HG03039 (cell line): ENCODE measurements at regions not wholly inside any gene's neighbourhood (a gene's known extent, or its start where the extent isn't known, plus 50 kb on each side); places are given as distances from the start of the nearest gene placed in this dataset.

ENCODE experiments used
- ATAC-seq: cut with Tn5 transposase; IDR thresholded peaks from one replicate; pipeline ENCODE4 v1.9.1; 2021; ENCODE audit warnings: mild to moderate bottlenecking, moderate library complexity; ENCODE audit not compliant: unreplicated experiment

DNA sequence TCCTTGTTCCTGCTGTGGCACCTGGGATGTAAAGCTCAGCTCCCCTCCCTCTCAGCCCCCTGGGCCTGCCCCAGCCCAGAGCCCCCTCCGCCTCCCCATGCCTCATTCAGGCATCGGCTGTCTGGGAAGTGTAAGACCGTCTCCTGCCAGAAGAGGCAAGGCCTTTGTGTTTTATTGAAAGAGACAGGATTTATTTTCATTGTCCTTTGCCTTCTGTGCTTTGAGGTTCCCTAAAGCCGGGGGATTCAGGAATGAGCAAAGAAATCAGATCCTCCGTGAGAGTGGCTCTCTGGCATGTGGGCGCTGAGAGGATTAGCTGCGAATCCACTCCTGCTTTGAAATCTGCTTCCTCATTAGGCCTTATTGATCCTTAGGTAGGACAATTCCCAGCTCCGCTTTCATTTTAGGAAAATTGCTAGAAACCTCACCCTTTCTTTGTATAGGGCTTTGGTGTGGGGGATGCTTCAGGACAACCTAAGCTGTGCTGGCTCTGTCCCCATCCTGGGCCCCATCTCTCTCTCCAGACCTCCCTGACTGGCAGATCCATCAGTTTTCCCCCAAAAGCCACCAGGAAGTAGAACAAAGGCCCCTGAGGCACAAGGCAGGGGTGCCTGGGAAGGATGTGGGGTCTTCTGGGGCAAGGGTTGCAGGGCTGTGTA lies 211.5 kb upstream of the TNRC6C start:
- ATAC-seq = no peak

DNA sequence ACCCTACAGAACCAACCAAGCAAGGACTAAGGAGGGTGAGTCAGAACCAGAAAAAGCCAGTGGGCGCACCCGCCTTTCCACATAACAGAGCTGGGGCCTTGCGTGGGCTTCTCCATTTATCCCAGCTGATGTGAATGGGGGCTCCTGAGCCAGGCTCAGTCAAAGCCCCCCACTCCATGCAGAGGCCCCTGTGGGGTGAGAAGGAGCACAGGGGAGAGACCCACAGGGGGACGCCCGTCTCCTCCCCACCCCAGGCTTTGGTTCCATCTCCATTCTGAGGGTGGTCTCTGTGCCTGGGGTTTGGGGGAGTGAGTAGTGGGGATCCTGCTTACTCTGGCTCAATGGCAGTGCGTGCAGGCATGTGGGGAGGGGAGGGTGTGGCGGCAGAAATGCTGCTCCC lies 210.1 kb upstream of the TNRC6C start:
- no peak for ATAC-seq

DNA sequence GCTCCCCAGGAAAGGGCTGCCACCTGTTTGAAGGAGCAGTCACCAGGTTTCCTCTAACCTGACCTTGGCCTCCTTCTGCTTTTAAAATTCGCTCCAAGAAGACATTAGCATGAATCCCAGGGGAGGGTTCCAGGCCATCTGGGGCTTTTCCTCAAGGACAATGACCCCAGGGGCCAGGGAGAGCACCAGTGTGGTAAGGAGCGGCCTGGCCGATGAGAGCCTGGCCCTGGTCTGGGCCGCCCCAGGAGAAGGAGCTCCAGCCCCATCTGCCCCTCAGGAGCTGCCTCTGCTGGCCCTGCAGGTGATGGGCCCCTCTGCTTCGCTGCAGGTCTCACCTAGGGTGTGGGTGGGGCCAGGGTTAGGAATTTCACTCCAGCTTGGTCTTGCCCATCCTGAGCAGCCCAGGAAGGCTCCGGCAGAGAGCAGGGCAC lies 209.2 kb upstream of the TNRC6C start:
- ATAC-seq = no peak

DNA sequence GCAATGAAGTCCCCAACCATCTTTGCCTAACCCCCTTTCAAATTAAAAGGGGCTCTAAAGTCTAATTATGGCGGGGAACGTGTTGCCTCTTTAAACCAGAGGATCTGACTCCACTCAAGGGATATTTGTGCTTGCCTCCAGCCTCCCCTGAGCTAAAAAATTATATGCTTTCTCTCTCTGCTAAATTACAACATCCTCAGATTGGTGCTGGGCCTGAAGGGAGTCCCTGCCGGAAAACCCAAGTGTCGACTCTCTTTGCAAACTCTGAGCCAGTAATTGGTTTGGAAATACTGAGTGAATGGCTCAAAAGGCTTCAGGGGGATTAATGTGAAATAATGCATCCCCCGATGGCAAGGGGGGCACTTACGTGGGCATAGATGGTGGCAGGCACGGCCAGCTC lies 208.5 kb upstream of the TNRC6C start:
- ATAC-seq = no peak

DNA sequence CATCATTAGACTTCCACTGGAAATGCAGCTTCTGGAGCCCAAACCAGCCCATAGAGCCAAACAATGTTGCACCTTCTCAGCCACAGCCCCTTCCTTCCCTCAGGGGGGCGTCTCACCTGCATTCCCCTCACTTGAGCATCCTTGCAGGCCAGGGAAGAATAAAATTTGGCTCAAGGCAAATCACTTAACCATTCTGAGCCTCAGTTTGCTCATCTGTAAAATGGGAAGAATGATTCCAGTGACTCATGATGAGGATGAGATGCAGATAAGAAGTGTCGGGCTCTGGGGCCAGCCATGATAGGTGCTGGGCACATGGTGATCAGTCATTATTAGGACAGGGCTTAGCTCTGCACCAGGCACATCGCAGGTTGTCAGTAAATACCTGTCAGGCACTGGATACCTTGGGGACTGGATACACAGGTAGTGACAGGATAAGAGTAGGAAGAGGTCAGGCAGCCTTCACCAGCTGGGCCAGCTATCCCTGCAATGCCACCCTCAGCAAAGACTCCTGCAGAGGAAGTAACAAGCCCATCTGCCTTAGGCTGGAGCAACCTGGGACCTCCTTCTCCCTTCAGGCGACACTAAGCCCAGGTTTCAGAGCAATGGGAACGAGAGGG lies 208.0 kb upstream of the TNRC6C start:
- ATAC-seq = no peak

DNA sequence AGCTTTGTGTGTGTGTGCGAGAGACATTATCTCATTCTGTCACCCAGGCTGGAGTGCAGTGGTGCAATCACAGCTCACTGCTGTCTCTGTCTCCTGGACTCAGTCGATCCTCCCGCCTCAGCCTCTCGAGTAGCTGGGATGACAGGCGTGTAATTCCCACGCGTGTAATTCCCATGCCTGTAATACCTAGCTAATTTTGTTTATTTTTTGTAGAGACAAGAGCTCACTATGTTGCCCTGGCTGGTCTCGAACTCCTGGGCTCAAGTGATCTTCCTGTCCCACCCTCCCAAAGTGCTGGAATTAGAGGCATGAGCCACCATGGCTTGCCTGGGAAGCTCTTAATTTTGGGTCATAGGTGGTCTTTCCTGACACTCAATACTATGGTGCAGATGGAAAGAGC lies 205.3 kb upstream of the TNRC6C start:
- ATAC-seq = no peak

DNA sequence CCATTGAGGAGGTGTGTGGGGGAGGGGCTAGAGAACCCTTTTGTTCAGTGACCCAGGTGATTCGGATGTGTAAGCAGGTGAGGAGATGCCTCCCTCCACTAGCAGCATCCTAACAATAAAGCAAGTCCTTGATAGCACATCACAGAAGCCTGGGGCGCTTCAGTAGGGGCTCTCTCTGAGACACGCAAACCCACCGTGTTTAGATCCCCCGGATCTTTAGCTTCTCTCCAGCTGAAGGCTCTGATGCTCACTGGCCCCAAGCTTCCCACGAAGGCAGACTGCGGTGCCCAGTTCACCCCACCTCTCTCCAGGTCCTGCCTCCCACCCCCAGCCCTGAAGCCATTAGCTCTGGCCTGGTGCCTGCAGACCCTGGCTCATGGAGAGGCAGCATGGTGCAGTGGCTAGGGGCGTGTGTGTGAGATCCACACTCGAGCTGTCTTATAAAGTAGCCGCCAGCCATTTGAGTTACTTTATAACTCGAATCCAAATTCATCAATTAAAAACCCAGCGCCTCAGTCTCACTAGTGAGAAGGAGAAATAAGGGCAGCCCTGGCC lies 204.7 kb upstream of the TNRC6C start:
- ATAC-seq = no peak

DNA sequence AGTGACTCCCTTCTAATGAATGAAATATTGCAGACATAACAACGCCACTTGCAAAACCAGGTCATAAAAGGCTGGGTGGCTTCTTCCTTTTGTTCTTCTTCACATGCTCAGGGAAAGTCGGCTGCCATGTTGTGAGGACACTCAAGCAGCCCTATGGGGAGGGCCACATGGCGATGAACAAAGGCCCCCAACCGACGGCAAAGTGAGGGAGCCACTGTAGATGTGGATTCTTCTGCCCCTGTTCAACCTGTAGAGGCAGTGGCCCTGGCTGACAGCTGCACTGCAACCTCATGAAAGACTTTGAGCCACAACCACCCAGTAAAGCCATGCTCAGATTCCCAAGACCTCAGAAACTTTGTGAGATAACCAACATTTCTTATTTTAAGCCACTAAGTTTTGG lies 203.5 kb upstream of the TNRC6C start:
- ATAC-seq = no peak

DNA sequence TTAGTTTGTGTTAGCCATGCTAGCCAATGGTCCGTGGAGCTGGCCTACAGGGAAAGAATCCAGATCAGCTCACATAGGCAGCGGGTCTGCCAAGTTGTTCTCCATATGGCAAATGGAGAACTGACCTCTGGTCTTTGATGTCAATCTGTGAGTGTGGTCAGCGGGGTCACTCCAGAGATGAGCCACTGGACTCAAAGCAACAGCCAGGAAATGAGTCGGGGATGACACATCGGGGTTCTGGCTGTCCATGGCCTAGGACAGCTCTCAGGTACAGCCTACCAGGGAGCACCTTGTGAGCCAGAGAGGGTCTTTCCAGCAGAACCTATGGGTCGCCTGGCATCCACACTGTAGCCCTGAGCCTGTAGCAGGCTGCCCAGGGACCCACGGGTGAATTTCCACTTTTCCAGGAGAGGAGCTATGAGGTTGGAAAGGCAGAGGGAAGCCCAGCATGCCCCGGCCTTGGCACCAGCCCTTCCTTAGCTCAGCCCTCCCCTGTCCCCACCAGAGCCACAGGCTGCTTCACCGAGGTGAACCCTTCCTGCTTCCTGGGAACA lies 203.0 kb upstream of the TNRC6C start:
- no peak for ATAC-seq

DNA sequence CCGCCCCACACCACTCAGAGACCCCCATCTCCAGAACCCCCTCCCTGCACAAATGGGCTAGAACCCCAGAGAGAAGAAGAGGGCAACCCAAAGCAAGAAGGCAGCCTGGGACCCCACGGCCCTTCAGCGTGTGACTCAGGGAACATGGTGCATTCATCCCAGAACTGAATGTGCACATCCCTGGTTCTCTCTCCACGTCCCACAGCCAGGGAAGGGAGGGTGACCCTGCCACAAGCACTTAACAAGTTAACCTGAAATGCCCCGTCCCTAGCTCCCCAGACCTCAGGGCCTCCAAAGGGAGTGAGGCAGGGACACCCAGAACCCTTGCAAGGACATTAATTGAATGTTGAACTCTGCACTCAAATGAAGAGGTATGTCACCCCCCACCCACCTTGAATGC lies 202.5 kb upstream of the TNRC6C start:
- ATAC-seq = no peak

DNA sequence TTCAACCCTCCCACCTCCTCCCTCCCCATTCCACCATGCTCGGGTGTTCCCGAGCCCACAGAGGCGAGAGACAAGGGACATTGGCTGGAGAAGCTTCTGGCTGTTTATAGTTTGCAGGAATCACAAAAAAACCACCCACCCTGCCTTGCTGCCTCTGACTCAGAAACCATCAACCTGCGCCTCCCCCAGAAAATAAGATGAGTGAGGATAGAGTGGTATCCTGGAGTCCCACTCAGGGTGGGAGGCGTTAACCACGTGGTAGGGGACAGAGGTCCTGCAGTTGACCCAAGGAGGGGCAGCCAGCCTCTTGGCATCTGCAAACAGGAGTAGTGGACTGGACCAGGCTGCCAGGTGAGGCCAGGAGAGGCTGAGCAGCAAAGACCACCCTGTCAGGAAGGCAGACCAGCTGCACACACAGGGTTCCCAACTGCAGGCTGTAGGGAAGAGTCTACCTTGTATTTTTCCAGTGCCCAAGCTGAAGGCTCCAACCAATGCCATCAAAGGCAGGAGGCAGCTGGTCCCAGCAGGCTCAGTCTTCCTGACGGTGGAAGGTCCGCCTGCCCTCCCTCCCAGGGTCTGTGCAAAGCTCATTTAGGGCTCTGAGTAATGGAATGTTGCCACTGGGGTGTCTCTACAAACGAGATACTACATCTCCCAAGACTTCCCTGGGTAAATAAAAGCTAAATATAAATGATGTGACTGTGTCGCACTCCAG lies 201.5 kb upstream of the TNRC6C start:
- ATAC-seq = no peak

DNA sequence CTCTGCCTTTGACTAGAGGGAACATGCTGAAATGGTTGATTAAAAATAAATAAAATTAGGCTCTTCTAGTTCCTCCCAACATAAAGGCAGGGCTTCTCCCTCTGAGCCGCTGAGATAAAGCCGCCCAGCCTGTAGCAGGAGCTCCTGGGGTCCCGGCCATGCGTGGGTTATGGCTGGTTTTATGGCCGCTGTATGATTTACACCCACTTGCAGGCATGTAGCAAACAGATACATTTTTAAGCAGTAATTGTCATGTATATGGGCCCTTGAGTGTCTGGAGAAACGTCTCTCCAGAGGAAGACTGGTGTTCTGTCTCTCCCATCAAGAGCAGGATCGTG lies 201.0 kb upstream of the TNRC6C start:
- no peak for ATAC-seq

DNA sequence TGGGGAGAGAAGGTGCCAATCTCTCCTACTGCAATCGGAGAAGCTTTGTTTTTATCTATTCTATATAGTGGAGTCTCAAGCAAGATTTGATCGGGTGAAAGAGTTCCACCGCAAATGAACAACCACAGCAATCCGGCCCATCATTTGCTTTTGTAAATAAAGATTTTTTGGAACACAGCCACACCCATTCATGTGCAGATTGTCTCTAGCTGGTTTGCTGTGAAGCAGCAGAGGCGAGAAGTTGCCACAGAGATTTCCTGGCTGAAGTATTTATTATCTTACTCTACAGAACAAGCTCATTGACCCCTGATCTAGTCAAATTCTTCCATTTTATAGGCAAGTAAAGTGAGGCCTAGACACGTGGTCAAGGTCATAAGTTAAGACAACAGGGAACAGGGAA lies 195.5 kb upstream of the TNRC6C start:
- no peak for ATAC-seq

DNA sequence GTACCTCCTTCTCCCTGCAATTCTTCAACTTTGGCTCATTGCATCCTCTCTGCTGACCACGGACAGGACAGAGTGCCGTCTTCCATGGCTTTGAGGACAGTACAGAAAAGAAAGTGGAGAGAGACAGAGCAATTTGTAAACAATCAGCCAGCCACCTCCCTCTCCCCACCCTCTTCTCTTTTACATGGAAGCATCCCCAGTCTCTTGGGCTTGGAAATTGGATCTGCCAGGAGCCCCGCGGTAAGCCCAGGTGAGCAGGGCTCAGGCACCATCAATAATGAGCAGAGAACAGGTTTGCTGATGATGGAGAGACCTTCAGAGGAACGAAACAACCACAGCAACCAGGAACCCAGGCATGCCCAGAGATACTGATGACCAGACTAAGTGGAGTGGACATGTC lies 194.9 kb upstream of the TNRC6C start:
- no peak for ATAC-seq

DNA sequence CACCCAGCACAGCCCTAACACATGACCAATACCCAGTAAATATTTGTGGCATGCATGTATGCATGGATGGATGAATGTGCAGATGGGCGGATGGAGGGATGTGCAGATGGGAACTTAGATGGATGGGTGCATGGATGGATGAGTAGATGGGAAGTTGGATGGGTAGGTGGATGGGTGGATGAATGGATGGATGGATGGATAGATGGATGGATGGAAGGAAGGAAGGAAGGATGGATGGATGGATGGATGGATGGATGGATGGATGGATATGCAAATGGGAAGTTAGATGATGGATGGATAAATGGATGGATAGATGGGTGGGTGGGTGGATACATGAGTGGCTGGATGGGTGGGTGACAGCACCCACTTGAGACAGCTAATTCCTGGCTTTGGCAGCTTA lies 193.2 kb upstream of the TNRC6C start:
- no peak for ATAC-seq

DNA sequence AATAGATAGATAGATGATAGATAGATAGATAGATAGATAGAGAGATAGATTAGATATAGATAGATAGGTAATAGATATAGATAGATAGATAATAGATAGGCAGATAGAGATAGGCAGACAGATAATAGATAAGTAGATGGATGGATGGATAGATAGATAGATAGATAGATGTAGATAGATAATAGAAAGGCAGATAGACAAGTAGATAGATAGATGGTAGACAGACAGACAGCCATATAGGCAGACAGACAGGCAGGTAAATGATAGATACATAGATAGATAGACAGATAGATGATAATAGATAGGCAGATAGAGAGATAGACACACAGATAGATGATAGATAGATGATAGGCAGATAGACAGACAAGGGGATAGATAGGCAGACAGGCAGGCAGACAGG lies 191.4 kb upstream of the TNRC6C start:
- ATAC-seq = no peak

DNA sequence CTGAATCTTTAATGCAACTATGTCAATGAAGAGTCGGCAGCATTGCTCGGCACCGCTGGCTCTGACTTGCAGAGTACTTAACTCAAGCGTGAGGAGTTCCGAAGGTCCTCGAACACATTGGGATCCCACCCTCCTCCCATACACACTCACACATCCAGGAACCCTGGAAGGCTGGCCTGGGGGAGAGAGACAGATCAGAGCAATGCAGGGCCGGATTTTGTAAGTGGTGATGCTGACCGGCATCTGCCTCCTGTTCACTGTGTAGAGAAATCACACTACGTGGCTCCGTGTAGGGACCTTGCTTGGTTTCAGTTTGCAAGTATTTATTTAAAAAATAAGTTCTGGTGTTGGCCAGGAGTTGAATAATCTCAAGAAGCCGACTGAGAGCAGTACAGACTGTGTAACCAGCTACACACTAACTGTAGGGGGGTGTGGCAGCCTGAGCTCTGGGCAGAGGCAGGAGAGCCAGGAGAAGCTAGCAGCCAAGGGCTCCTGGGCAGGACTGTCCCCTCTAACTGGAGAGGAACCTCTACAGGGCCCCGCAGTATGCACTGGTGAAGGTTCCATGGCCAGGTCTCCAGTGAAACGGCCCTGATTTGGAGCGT lies 190.2 kb upstream of the TNRC6C start:
- ATAC-seq = no peak

DNA sequence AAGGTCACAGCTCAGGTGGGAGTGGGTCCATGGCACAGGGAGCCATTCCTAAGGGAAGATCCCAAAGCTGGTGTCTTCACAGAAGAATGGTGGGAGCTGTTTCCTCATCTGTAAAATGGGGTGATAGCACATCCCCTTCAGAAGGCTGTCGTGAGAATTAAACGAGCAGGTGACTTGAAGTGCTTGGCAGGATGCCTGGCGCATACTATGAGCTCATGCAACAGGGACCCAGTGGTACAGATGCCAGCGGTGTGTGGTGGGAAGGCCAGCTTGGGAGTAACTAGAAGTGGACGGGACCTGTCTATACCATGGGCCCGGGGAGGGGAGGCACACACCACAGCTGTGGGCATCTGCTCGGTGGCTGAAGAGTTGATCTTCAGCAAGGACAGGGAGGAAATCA lies 189.3 kb upstream of the TNRC6C start:
- ATAC-seq = no peak

DNA sequence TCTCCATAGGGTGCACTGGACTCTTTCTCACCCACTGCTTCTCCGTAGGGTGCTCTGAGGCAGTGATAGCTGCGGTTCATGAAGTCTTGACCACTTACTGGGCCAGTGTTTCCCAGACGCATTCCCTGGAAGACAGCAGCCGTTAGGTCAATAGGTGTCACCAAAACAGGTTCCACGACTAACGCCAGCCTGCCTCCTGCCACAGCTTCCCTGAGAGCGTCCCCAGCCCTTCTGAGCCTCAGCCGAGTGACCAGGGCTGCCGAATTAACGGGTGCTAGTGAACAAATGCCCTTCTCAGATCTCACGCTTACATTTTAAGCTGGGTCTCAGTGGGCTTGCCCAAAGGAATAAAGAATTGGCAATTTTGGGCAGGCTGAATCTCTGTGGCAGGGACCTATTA lies 188.7 kb upstream of the TNRC6C start:
- ATAC-seq = no peak

DNA sequence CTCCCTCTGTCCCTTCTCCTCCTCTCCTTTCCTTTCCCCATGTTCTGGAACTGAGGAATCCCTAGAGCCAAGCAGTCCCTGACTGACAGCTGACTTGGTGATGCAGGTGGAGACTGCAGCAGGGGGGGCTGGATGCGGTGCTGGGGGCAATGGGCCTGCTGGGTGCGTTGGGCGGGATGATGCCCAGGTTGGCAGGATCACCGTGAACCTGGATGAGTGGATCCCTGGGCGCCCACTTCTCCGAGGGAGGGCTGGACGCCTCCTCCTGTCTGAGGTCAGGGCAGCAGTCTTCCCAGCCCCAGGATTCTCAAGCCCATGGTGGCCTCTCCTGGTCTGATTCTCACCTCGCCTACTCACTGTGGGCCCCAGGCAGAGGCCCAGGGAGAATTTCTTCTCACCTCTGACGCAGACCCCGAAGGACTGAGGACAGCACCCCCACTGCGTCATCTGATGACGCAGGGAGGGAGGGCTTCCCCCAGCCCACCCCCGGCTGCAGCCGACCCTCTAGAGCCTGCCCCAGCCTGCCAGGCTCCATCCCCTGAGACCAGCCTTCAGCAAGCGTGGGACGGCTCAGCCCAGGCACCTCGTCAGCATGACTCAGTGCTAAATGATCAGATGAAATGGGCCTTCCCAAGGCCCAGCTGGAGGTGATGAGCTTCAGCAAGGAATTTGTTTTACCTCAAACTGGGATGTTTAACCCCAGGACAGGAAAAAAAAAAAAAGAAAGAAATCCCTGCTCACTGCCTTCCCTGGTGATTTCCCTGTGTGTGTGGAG lies 188.0 kb upstream of the TNRC6C start:
- ATAC-seq = no peak

DNA sequence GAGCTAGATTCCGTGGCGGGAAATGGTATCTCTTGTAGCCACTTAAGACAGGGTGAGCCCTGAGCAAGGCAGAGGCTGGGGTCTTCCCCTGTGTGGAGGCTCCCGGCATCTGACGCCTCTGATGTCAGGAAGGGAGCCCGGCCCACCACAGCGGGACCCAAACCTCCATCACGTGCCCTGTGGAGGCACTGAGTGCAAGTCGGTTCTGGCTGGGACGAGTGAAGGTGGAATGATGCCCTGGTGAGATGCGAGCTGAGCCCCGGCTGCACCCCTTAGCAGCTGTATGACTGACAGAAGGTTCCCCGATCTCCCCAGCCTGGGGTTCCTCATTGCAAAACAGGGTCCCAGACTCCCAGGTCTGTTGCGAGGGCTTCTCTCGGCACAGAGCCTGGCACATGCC lies 187.4 kb upstream of the TNRC6C start:
- ATAC-seq = no peak
